GM18511 (cell line): ENCODE measurements at regions not wholly inside any gene's neighbourhood (a gene's known extent, or its start where the extent isn't known, plus 50 kb on each side); places are given as distances from the start of the nearest gene placed in this dataset.

Experiments used
- ATAC-seq: cut with Tn5 transposase; IDR thresholded peaks from one replicate; pipeline ENCODE4 v1.9.1; 2021; ENCODE audit warnings: mild to moderate bottlenecking, moderate library complexity; ENCODE audit not compliant: unreplicated experiment

DNA sequence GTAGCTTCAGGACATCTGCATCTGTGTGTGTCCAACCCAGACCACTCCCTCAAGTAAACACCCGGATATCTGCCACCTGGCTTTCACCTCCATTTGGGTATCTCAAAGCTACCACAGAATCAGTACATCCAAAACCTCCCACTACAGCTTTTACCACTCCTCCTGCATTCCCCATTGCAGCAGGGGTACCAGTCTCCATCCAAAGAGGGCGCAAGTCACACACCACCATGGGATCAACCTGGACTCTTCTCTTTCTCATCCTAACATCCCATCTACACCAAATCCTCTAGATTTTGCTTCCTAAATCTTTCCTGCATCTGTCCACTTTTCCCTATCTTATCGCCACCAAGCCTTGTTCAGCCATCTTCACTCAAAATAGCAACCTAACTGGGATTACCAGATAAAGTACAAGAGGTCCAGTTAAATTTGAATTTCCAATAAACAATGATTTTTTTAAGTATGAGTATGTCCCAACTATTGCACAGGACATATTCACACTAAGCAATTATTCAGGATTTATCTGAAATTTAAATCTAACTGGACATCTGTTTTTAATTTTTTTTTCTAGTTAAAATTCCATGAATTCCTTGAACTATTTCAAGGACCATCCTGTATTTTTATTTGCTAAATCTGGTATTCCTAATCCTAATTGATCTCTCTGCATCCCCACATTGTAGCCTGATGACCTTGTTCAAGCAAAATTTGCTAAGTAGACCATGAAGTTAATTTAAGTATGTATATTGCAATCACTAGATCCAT is 164.3 kb upstream of the MLN start:
- ATAC-seq: no peak

DNA sequence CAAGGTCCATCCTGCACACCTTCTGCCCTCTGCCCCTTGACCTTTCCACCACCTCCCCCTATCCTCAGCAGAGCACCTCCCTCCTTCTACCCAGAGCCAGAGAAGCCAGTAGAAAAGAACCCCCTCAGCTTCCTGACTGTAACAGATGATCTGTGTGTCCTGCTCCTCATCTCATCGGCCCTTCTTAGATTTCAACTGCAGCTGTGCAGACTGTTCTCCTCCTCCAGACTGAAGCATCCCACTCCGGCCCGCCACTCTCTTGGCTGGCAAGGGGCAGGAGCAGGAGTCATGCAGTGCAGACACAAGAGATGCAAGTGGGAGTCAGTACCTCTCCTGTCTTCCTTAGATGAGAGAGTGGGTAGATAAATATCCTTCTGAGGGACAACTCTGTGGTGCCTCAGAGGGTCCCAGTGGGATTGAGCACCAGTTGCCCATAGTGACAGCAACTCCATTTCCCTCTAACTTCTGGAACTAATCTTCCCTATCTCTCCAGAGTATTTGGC is 163.5 kb upstream of the MLN start:
- no peak for ATAC-seq

- ATAC-seq: no peak
Observed at GRCh38 chr6:33966536-33966935, 162.7 kb upstream of the MLN start.

DNA sequence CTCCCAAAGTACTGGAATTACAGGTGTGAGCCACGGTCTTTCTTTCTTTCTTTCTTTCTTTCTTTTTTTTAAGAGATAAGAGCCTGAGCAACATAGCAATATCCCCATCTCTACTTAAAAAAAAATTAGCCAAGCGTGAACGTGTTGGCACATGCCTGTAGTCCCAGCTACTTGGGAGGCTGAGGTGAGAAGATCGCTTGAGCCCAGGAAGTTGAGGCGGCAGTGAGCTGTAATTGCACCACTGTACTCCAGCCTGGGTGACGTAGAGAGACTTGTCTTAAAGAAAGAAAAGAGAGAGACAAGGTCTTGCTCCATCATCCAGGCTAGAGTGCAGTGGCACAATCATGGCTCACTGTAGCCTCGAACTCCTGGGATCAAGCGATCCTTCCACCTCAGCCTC is 162.0 kb upstream of the MLN start:
- no peak for ATAC-seq

GRCh38 chr6:33964387-33964786 is 160.6 kb upstream of the MLN start:
- no peak for ATAC-seq

GRCh38 chr6:33963136-33963750 is 159.4 kb upstream of the MLN start:
- no peak for ATAC-seq

- no peak for ATAC-seq
Observed at GRCh38 chr6:33962246-33963027, 158.6 kb upstream of the MLN start.

- no peak for ATAC-seq
Observed at GRCh38 chr6:33961691-33962090, 157.9 kb upstream of the MLN start.

GRCh38 chr6:33960345-33961313 is 156.8 kb upstream of the MLN start:
- no peak for ATAC-seq

GRCh38 chr6:33959661-33960344 is 156.0 kb upstream of the MLN start:
- no peak for ATAC-seq

GRCh38 chr6:33959329-33959651 is 155.5 kb upstream of the MLN start:
- ATAC-seq: no peak

- no peak for ATAC-seq
Observed at GRCh38 chr6:33958526-33959328, 154.9 kb upstream of the MLN start.

DNA sequence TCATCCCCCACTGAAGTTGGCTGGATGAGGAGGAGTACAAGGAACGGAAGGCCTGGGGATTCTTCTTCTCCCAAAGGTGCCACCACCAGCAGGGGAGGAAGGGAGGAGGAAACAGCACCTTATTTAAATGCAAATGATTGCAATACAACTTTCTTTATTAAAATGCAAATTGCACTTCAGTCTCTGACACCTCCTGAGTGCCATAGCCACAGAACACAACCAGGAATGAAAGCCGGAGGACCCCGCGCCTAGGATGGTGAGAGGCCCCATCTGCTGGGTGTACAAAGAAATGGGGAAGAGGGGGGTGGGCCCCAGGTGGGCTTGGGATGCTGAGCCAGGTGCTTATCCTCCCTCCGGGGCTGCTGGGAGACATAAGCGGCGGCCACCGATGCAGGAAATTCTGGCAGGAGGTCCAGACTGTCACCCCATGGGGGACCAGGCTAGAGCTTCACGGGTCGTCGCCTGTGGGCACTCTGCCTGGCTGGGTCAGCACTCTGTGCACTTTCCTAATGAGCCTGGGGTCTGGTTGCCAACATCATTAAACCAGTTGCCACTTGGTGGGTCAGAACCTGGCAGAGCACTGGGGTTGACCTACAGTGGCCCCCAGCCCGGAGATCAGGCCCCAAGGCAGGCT is 154.2 kb upstream of the MLN start:
- ATAC-seq: no peak

DNA sequence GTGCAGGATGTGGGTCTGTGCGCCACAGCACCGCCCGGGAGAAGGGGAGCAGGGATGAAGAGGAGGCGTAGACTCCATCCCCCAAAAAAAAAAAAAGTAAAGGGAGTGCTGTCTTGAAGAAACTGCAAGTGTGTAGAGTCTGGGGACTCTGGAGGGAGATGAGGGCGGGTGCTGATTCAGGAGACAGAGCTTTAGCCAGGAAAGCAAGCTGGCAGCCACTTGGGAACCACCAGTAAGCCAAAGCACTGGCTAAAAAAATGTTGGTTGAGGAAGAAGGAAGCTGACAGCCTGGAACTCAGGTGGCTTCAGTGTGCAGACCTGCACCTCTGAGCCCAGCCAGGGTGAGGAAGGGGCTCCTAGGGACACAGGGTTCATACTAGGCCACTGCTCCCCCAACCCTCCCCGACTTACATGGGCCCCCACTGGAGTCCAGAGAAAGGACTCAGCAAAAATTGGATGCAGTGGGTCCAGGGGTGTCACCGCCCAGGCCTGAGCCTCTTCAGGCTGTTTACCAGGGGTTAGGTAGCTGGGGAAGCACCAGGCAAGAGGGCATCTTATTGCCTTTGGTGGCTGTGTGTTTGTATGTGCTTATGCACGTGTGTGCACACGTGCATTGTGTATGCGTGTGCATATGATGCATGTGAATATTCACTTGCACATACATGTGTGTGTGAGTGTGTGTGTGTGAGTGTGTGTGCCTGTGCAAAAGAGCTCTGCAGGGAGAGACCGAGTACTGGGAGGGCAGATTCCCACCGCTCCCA is 153.5 kb upstream of the MLN start:
- no peak for ATAC-seq

DNA sequence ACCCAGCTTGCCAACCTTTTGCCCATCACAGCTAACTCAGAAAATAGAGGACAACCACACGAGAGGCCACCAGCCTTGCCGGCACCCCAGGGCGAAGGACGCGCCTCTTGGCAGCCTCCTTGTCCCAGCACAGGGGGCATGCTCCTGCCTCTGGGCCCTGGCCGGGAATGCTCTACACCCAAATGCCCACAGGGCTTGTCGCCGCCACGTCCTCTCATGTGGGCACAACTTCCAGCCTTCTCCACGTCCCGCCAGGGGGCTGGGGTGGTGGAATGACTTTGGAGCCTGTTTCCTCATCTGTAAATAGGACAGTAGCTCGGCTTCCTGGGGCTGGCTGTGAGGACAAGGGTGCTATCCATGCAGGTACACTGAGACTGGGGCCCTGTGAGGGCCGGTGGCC is 152.4 kb upstream of the MLN start:
- ATAC-seq: no peak

DNA sequence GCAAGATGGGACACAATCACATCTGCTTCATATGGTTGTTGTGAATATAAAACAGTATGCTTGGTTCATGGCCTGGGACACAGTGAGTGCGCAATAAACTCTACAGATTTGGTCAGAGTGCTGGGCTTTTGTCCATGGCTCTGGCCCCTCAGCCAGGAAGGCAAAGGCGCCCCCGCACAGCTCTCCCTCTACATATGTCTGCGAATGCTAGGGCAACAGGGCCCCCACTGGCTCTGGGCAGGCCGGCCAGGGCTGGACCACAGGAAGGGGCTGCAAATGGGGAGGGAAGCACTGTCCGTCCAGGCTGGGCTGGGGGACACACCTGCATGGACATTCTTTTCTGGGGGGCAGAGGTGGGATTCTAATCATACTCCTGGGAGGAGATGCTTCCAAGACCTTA is 151.8 kb upstream of the MLN start:
- ATAC-seq: no peak

DNA sequence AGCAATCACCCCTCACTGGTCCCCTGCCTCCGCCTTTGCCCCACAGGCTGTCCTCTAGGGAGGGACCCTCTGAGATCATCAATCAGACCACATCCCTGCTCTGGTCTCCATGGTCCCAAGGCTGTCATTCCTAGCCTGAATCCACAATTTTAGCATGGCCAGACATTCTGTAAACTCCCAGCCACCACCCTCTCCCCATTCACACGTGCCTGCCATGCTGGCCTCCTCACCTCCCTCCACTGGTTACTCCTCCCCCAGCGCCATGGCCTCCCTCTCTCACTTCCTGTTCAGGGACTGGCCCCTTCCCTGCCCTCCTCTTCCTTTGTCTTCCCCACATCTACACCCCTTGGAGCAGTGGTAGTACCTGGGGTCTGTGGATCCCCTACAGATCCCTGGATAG is 150.7 kb upstream of the MLN start:
- ATAC-seq: no peak

DNA sequence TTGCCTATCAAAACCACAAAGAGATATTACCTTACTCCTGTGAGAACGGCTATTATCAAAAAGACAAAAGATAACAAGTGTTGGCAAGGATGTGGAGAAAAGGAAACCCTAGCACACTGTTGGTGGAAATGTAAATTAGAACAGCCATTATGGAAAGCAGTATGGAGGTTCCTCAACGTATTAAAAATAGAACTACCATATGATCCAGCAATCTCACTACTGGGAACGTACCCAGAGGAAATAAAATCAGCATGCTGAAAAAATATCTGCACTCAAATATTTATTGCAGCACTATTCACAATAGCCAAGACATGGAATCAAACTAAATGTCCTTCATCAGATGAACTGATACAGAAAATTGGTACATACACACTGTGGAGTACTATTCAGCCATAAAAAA is 149.4 kb upstream of the MLN start:
- ATAC-seq: no peak
